ENCODE measurements at regions not wholly inside any gene's neighbourhood (a gene's known extent, or its start where the extent isn't known, plus 50 kb on each side); places are given as distances from the start of the nearest gene placed in this dataset.

DNA sequence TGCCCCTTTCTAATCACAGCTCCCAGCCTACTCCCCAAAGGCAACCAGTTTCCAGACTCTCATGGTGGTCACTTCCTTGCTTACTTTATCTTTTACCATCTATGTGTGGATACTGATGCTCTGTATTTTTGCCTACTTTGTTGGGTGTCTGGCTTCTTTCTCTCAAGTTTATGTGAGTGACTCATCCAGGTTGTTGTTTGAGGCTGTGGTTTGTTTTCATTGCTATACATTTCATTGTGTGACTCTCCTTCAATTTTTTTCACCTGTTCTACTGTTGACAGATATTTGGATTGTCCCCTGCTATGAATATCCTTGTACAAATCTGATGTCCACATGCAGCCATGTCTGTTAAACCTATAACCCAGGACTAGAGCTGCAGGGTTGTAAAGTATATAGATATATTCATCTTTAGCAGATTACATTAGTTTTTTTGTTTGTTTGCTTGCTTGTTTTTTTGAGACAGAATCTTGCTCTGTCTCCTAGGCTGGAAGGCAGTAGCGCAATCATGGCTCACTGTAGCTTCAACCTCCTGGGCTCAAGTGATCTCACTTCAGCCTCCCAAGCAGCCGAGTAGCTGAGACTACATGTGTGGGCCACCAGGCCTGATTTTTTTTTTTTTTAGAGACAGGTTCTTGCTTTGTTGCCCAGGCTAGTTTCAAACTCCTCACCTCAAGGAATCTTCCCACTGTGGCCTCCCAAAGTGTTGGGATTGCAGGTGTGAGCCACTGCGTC is 72.9 kb upstream of the EEF1E1 start:
- TF ChIP-seq, protein P1, sequence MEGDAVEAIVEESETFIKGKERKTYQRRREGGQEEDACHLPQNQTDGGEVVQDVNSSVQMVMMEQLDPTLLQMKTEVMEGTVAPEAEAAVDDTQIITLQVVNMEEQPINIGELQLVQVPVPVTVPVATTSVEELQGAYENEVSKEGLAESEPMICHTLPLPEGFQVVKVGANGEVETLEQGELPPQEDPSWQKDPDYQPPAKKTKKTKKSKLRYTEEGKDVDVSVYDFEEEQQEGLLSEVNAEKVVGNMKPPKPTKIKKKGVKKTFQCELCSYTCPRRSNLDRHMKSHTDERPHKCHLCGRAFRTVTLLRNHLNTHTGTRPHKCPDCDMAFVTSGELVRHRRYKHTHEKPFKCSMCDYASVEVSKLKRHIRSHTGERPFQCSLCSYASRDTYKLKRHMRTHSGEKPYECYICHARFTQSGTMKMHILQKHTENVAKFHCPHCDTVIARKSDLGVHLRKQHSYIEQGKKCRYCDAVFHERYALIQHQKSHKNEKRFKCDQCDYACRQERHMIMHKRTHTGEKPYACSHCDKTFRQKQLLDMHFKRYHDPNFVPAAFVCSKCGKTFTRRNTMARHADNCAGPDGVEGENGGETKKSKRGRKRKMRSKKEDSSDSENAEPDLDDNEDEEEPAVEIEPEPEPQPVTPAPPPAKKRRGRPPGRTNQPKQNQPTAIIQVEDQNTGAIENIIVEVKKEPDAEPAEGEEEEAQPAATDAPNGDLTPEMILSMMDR (conservative IDR thresholded peaks at IDR 0.05 in 1 of 2, IDR thresholded peaks at IDR 0.05 in 1 of 2; ENCODE audit: low read depth in 1 of 2, low read length in 2 of 2), result no peak
- no peak for TF ChIP-seq EZH2 (IDR thresholded peaks at IDR 0.05; ENCODE audit: low read length, missing control alignments)
